ENCODE measurements at regions not wholly inside any gene's neighbourhood (a gene's known extent, or its start where the extent isn't known, plus 50 kb on each side); places are given as distances from the start of the nearest gene placed in this dataset.

DNA sequence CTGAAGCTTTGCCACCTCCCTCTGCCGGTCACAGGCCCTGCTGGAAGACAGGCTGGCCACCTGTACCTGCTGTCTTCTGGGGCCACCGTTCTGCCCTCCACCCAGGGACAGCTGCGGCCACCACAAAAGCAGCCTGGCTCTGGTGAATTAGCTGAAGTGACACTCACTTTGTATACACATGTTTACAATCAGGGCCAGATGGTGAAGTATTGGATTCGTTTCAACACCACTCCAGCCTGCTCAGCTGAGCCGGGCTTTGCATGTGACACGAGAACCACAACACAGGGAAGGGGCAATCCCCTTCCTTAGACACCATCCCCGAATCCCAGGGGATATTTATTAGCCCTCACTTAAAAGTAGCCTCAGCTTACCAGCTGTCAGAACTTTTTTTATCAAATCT lies 191.5 kb upstream of the RPL38 start:
- Histone ChIP-seq H3K23me2 (ENCODE audit: low read depth, low read length) (0 out of 2 replicates have a peak, but pooled peaks cover 2% of the 10 kb centered on the region), H3K27ac (ENCODE audit: low read depth, low read length) (no peak overlapping the region), H4K5ac (ENCODE audit: insufficient read length, low read depth, low read length) (no peak overlapping the region), H4K20me1 (replicated peaks in 1 of 2; ENCODE audit: control insufficient read depth in 1 of 2, insufficient read depth in 2 of 2, low read length in 2 of 2) (no peaks in the 10 kb centered on the region), H2BK12ac (ENCODE audit: low read depth, low read length) (no peak overlapping the region), H2BK20ac (ENCODE audit: low read length) (no peak overlapping the region), H3K36me3 (ENCODE audit: control insufficient read depth in 2 of 4, insufficient read depth in 4 of 4, low read length in 3 of 4) (no peaks in the 10 kb centered on the region), H3K4me3 (ENCODE audit: extremely low read depth in 1 of 4, insufficient read depth in 2 of 4, low read depth in 3 of 4, low read length in 4 of 4) (no peak overlapping the region), H2AFZ (ENCODE audit: low read length) (no peak overlapping the region), H3K18ac (ENCODE audit: extremely low read depth, low read length) (no peak overlapping the region), H3K4me2 (ENCODE audit: insufficient read depth in 1 of 2, low read depth in 2 of 2, low read length in 2 of 2) (no peak overlapping the region), H3K9me3 (ENCODE audit: insufficient read depth in 2 of 2, low read depth in 1 of 2, low read length in 1 of 2) (no peaks in the 10 kb centered on the region), H3K9ac (replicated peaks in 1 of 4; ENCODE audit: extremely low read depth in 1 of 4, low read depth in 3 of 4, low read length in 3 of 4) (no peak overlapping the region), H4K91ac (replicated peaks; ENCODE audit: insufficient read length, low read length) (no peak overlapping the region), H3K27me3 (replicated peaks in 1 of 4; ENCODE audit: control insufficient read depth in 3 of 4, extremely low read depth in 1 of 4, insufficient read depth in 3 of 4, low read length in 3 of 4) (0 out of 7 replicates have a peak, but pooled peaks cover 0 to 2% (median 0%) of the 10 kb centered on the region in 4 experiments), H3K23ac (ENCODE audit: insufficient read length) (no peak overlapping the region), H3K79me2 (ENCODE audit: control insufficient read depth in 1 of 2, insufficient read depth in 2 of 2, low read length in 2 of 2) (no peaks in the 10 kb centered on the region), H2BK5ac (ENCODE audit: low read depth, low read length) (no peak overlapping the region), H3K4me1 (replicated peaks in 1 of 4; ENCODE audit: control insufficient read depth in 3 of 4, insufficient read depth in 4 of 4, low read length in 3 of 4) (peaks cover 0 to 9% (median 5%) of the 10 kb centered on the region in 4 experiments; a peak in 6 of 7 replicates), H3K56ac (replicated peaks; ENCODE audit: insufficient read length, low read depth, low read length) (no peak overlapping the region), H3K79me1 (ENCODE audit: low read depth, low read length) (no peaks in the 10 kb centered on the region; the same call in 1 of the 2 replicates), H3K14ac (ENCODE audit: insufficient read length) (no peak overlapping the region), H2BK15ac (ENCODE audit: low read length) (no peak overlapping the region), H3K4ac (replicated peaks; ENCODE audit: insufficient read length, low read depth, low read length) (no peak overlapping the region), H4K8ac (ENCODE audit: extremely low read depth, insufficient read depth, low read length) (no peak overlapping the region), H2BK120ac (replicated peaks; ENCODE audit: low read depth, low read length) (no peak overlapping the region), H2AK5ac (ENCODE audit: low read depth, low read length) (no peak overlapping the region)
- CTCF ChIA-PET (ENCODE audit: partially characterized antibody), result interaction anchor here (0.7 to 11.3 kb wide), 5 partner anchors 15 to 201 kb away, joined by 3 to 110 read pairs (median 6); partner anchors contain the start of gene TTYH2
- FAIRE-seq (no peak), DNase-seq (ENCODE audit: low read depth in 1 of 2, low spot score in 2 of 2) (no peak)
- TF ChIP-seq EZH2 (IDR thresholded peaks at IDR 0.05; ENCODE audit: low read depth, low read length, severe bottlenecking) (no peak), HDAC2 (IDR thresholded peaks at IDR 0.05; ENCODE audit: borderline replicate concordance in 1 of 2, low read depth in 2 of 2, low read length in 2 of 2) (no peak), CHD2 (IDR thresholded peaks at IDR 0.05; ENCODE audit: low read length) (no peak), NRF1 (IDR thresholded peaks at IDR 0.05; ENCODE audit: low read depth, low read length) (no peak), YY1 (IDR thresholded peaks at IDR 0.05; ENCODE audit: low read depth, low read length) (no peak), SIX5 (IDR thresholded peaks at IDR 0.05; ENCODE audit: low read depth, low read length) (no peak), ASH2L (IDR thresholded peaks at IDR 0.05; ENCODE audit: low read length) (no peak), JUND (IDR thresholded peaks at IDR 0.05; ENCODE audit: low read length) (no peak)
- 81% methylated on average over 7 of the region's 7 CpGs; no CpG with 5 or more reads in 1 of the 2 experiments for WGBS, 2 experiments (ENCODE audit: extremely low coverage in 1 of 2, insufficient coverage in 1 of 2, insufficient read length in 1 of 2, insufficient replicate concordance in 2 of 2, low coverage in 1 of 2, low lambda C conversion rate in 2 of 2, missing lambda C conversion rate in 1 of 2)
- POLR2A ChIA-PET (ENCODE audit: partially characterized antibody), result no interaction called here
